KMS-11 (cell line): ENCODE measurements at regions not wholly inside any gene's neighbourhood (a gene's known extent, or its start where the extent isn't known, plus 50 kb on each side); places are given as distances from the start of the nearest gene placed in this dataset.

Experiments
- H2AFZ ChIP-seq: fragments of 200-600 bp; sonication (generic); 2 replicates; pipeline ENCODE4 v1.6.1; 2016; ENCODE audit warnings: antibody characterized with exemption, mixed run types, low read depth
- H3K27ac ChIP-seq: fragments of 200-600 bp; sonication (generic); 2 replicates; pipeline ENCODE4 v1.6.1; 2016; ENCODE audit warnings: mild to moderate bottlenecking, mixed run types
- H3K27me3 ChIP-seq: fragments of 200-600 bp; sonication (generic); 2 replicates; pipeline ENCODE4 v1.6.1; 2017; ENCODE audit warnings: mild to moderate bottlenecking, low read depth, mixed run types, moderate library complexity; ENCODE audit not compliant: insufficient read depth
- H3K36me3 ChIP-seq: fragments of 200-600 bp; sonication (generic); 2 replicates; pipeline ENCODE4 v1.6.1; 2017; ENCODE audit warnings: mild to moderate bottlenecking, mixed run types; ENCODE audit not compliant: insufficient read depth
- H3K4me1 ChIP-seq: fragments of 200-600 bp; sonication (generic); 2 replicates; pipeline ENCODE4 v1.6.1; 2016; ENCODE audit warnings: mild to moderate bottlenecking, low read depth, mixed run types; ENCODE audit not compliant: poor library complexity, severe bottlenecking
- H3K4me2 ChIP-seq: fragments of 200-600 bp; sonication (generic); 2 replicates; pipeline ENCODE4 v1.7.0; 2016; ENCODE audit warnings: mild to moderate bottlenecking, mixed run types
- H3K4me3 ChIP-seq: fragments of 200-600 bp; sonication (generic); IDR thresholded peaks from 2 replicates; pipeline ENCODE4 v1.6.1; 2017; ENCODE audit warnings: low read depth, low read length, mixed read lengths; ENCODE audit not compliant: insufficient read depth
- H3K79me2 ChIP-seq: fragments of 200-600 bp; sonication (generic); 2 replicates; pipeline ENCODE4 v1.6.1; 2016; ENCODE audit warnings: low read depth, mixed run types; ENCODE audit not compliant: insufficient read depth
- H3K9ac ChIP-seq: fragments of 200-600 bp; sonication (generic); 2 replicates; pipeline ENCODE4 v1.6.1; 2016; ENCODE audit warnings: mild to moderate bottlenecking, mixed run types
- H4K20me1 ChIP-seq: fragments of 200-600 bp; sonication (generic); 2 replicates; pipeline ENCODE4 v1.6.1; 2016; ENCODE audit warnings: mild to moderate bottlenecking, mixed run types; ENCODE audit not compliant: insufficient read depth
- TF ChIP-seq, protein P1 (sequence below): fragments of 200-600 bp; sonication (generic); conservative IDR thresholded peaks from 2 replicates; pipeline ENCODE4 v1.6.1; 2017; ENCODE audit warnings: low read depth, mild to moderate bottlenecking, antibody characterized with exemption, low read length, moderate library complexity, mixed read lengths

GRCh38 chr3:25872200-25872877, 82.4 kb downstream of the OXSM start:
- Histone ChIP-seq H3K4me1 (peaks cover 11% of the 10 kb centered on the region), H2AFZ (no peak overlapping the region), H3K4me3 (no peak overlapping the region), H4K20me1 (no peaks in the 10 kb centered on the region), H3K27me3 (no peaks in the 10 kb centered on the region), H3K4me2 (no peak overlapping the region; the same call in 1 of the 2 replicates), H3K79me2 (no peaks in the 10 kb centered on the region), H3K27ac (no peak overlapping the region), H3K36me3 (no peaks in the 10 kb centered on the region), H3K9ac (no peak overlapping the region)
- TF ChIP-seq, protein P1, sequence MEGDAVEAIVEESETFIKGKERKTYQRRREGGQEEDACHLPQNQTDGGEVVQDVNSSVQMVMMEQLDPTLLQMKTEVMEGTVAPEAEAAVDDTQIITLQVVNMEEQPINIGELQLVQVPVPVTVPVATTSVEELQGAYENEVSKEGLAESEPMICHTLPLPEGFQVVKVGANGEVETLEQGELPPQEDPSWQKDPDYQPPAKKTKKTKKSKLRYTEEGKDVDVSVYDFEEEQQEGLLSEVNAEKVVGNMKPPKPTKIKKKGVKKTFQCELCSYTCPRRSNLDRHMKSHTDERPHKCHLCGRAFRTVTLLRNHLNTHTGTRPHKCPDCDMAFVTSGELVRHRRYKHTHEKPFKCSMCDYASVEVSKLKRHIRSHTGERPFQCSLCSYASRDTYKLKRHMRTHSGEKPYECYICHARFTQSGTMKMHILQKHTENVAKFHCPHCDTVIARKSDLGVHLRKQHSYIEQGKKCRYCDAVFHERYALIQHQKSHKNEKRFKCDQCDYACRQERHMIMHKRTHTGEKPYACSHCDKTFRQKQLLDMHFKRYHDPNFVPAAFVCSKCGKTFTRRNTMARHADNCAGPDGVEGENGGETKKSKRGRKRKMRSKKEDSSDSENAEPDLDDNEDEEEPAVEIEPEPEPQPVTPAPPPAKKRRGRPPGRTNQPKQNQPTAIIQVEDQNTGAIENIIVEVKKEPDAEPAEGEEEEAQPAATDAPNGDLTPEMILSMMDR: no peak

DNA sequence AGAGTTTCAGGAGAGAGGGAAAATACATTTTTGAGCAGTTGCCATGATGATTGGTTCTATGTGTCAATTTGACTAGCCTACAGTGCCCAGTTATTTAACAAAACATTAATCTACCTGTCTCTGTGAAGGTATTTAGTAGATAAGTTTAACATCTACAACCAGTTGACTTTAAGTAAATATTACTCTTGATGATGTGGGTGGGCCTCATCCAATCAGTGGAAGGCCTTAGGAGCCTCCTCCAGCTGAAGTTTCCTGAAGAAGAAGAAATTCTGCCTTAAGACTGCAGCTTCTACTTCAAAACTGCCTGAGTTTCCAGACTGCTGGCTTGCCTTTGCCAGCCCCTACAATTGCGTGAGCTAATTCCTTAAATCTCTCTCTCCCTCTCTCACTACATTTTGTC, 93.6 kb downstream of the OXSM start:
- H2AFZ ChIP-seq: no peak overlapping the region
- H3K4me3 ChIP-seq: no peak overlapping the region
- TF ChIP-seq, protein P1: no peak
- H3K36me3 ChIP-seq: no peaks in the 10 kb centered on the region
- H3K27me3 ChIP-seq: no peaks in the 10 kb centered on the region
- no peaks in the 10 kb centered on the region for H3K79me2 ChIP-seq
- no peak overlapping the region for H3K4me2 ChIP-seq
- no peaks in the 10 kb centered on the region for H3K4me1 ChIP-seq
- H3K9ac ChIP-seq: no peak overlapping the region
- H4K20me1 ChIP-seq: no peaks in the 10 kb centered on the region
- H3K27ac ChIP-seq: no peak overlapping the region

DNA sequence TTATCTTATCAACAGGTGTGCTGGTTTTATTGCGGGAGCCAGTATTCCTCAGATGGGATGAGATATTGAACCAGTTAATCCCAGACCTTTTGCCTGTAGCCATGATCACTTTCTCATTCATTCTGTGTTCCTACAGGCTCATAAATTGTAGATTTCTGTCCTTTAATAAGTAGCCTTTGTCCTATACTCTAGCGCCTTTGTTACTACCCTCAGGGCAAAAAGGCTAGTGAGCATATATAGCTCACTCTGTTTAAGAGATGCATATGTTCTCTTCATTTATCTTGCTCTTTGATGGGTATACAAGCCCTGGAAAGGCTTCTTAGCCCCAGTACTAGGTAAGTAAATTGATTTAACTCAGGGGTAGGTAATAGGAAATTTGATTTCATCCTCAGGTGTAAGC, 95.1 kb downstream of the OXSM start:
- H4K20me1 ChIP-seq: no peaks in the 10 kb centered on the region
- no peaks in the 10 kb centered on the region for H3K79me2 ChIP-seq
- no peak overlapping the region for H2AFZ ChIP-seq
- H3K4me1 ChIP-seq: peaks cover 8% of the 10 kb centered on the region
- no peaks in the 10 kb centered on the region for H3K36me3 ChIP-seq
- no peaks in the 10 kb centered on the region for H3K27me3 ChIP-seq
- TF ChIP-seq, protein P1: no peak
- no peak overlapping the region for H3K27ac ChIP-seq
- no peak overlapping the region for H3K9ac ChIP-seq
- no peak overlapping the region for H3K4me3 ChIP-seq
- no peak overlapping the region for H3K4me2 ChIP-seq

GRCh38 chr3:25885544-25885943, 95.7 kb downstream of the OXSM start:
- no peak overlapping the region for H2AFZ ChIP-seq
- TF ChIP-seq, protein P1: no peak
- no peak overlapping the region for H3K4me2 ChIP-seq

More at GRCh38 chr3:25885544-25885943, 95.7 kb downstream of the OXSM start:
- H3K4me3 ChIP-seq: no peak overlapping the region
- no peaks in the 10 kb centered on the region for H3K27me3 ChIP-seq
- no peak overlapping the region for H3K9ac ChIP-seq
- H3K79me2 ChIP-seq: no peaks in the 10 kb centered on the region
- H3K27ac ChIP-seq: no peak overlapping the region
- H3K36me3 ChIP-seq: no peaks in the 10 kb centered on the region
- H3K4me1 ChIP-seq: peaks cover 8% of the 10 kb centered on the region
- H4K20me1 ChIP-seq: no peaks in the 10 kb centered on the region
